ENCODE measurements at regions not wholly inside any gene's neighbourhood (a gene's known extent, or its start where the extent isn't known, plus 50 kb on each side); places are given as distances from the start of the nearest gene placed in this dataset.

- H3K36me3 ChIP-seq: no peaks in the 10 kb centered on the region
- TF ChIP-seq, protein P1, sequence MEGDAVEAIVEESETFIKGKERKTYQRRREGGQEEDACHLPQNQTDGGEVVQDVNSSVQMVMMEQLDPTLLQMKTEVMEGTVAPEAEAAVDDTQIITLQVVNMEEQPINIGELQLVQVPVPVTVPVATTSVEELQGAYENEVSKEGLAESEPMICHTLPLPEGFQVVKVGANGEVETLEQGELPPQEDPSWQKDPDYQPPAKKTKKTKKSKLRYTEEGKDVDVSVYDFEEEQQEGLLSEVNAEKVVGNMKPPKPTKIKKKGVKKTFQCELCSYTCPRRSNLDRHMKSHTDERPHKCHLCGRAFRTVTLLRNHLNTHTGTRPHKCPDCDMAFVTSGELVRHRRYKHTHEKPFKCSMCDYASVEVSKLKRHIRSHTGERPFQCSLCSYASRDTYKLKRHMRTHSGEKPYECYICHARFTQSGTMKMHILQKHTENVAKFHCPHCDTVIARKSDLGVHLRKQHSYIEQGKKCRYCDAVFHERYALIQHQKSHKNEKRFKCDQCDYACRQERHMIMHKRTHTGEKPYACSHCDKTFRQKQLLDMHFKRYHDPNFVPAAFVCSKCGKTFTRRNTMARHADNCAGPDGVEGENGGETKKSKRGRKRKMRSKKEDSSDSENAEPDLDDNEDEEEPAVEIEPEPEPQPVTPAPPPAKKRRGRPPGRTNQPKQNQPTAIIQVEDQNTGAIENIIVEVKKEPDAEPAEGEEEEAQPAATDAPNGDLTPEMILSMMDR (IDR thresholded peaks at IDR 0.05): no peak
- ATAC-seq (ENCODE audit: insufficient number of reproducible peaks, low FRiP score, low read depth): no peak
- H3K9me3 ChIP-seq: no peaks in the 10 kb centered on the region
- H3K4me1 ChIP-seq (ENCODE audit: control insufficient read depth in 1 of 2, low read depth in 2 of 2): no peaks in the 10 kb centered on the region
- no peak overlapping the region for H3K4me3 ChIP-seq
- no peaks in the 10 kb centered on the region for H3K27me3 ChIP-seq (replicated peaks; ENCODE audit: insufficient read depth)
- DNase-seq (ENCODE audit: low spot score): no peak
- H3K27ac ChIP-seq: no peak overlapping the region
Observed at GRCh38 chr9:86547571-86547970, 193.4 kb upstream of the TUT7 start.

- TF ChIP-seq, protein P1 (IDR thresholded peaks at IDR 0.05): no peak
- Histone ChIP-seq H3K36me3 (no peaks in the 10 kb centered on the region), H3K27me3 (replicated peaks; ENCODE audit: insufficient read depth) (no peaks in the 10 kb centered on the region), H3K9me3 (no peaks in the 10 kb centered on the region), H3K4me3 (no peak overlapping the region), H3K4me1 (ENCODE audit: control insufficient read depth in 1 of 2, low read depth in 2 of 2) (no peaks in the 10 kb centered on the region), H3K27ac (no peak overlapping the region)
- no peak for ATAC-seq (ENCODE audit: insufficient number of reproducible peaks, low FRiP score, low read depth)
- DNase-seq (ENCODE audit: low spot score): no peak
Observed at GRCh38 chr9:86546712-86547111, 192.5 kb upstream of the TUT7 start.

DNA sequence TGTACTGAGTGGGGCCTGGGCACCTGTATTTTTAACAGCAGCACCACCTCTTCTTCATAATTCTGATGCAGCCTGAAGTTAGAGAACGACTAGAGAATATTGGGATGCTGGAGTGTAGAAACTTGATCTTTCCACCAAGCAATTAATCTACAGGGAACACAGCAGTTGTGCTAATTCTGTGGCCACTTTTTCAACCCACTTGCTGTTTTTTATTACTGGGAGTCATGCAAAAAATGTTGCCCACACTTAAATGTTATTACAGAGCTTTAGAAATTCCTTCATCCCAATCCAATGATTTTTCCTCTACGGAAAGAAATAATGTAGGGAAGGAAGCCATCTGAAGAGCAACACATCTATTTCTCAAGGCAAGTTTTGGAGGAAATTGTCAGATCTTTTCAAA, 190.9 kb upstream of the TUT7 start:
- DNase-seq (ENCODE audit: low spot score) (no peak), ATAC-seq (ENCODE audit: insufficient number of reproducible peaks, low FRiP score, low read depth) (no peak)
- Histone ChIP-seq H3K27me3 (replicated peaks; ENCODE audit: insufficient read depth) (no peaks in the 10 kb centered on the region), H3K4me1 (ENCODE audit: control insufficient read depth in 1 of 2, low read depth in 2 of 2) (no peaks in the 10 kb centered on the region), H3K9me3 (no peaks in the 10 kb centered on the region), H3K4me3 (no peak overlapping the region), H3K27ac (no peak overlapping the region), H3K36me3 (no peaks in the 10 kb centered on the region)
- TF ChIP-seq, protein P1 (IDR thresholded peaks at IDR 0.05): no peak

- H3K4me3 ChIP-seq: no peak overlapping the region
- no peaks in the 10 kb centered on the region for H3K36me3 ChIP-seq
- ATAC-seq (ENCODE audit: insufficient number of reproducible peaks, low FRiP score, low read depth): no peak
Observed at GRCh38 chr9:86541014-86541570, 186.9 kb upstream of the TUT7 start.

DNA sequence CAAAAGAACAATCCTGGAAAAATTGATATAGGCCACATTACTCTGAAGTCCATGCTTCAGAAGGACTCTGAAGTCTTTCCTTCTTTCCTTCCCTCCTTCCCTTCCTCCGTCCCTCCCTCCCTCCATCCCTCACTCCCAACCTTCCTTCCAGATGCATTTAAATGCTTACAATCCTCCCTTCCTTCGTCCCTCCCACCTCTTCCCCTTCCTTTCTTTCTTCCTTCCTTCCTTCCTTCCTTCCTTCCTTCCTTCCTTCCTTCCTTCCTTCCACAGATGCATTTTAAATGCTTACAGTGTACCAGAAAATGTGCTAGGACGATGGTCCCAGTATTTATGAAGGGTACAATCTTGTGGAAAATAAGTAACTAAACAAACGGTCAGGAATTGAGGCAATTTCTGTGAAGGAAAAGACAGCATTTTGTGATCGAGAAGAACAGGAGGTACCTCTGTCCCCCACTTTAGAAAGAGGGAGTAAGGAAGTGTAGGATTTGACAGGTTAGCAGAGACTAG, 181.3 kb upstream of the TUT7 start:
- TF ChIP-seq, protein P1 (IDR thresholded peaks at IDR 0.05): no peak
- Histone ChIP-seq H3K36me3 (no peaks in the 10 kb centered on the region), H3K4me1 (ENCODE audit: control insufficient read depth in 1 of 2, low read depth in 2 of 2) (no peaks in the 10 kb centered on the region), H3K4me3 (no peak overlapping the region), H3K27ac (no peak overlapping the region), H3K27me3 (replicated peaks; ENCODE audit: insufficient read depth) (no peaks in the 10 kb centered on the region), H3K9me3 (no peaks in the 10 kb centered on the region)
- no peak for ATAC-seq (ENCODE audit: insufficient number of reproducible peaks, low FRiP score, low read depth)
- no peak for DNase-seq (ENCODE audit: low spot score)

More at GRCh38 chr9:86541014-86541570, 186.9 kb upstream of the TUT7 start:
- no peaks in the 10 kb centered on the region for H3K9me3 ChIP-seq
- DNase-seq (ENCODE audit: low spot score): no peak
- H3K27me3 ChIP-seq (replicated peaks; ENCODE audit: insufficient read depth): no peaks in the 10 kb centered on the region
- TF ChIP-seq, protein P1 (IDR thresholded peaks at IDR 0.05): no peak
- H3K27ac ChIP-seq: no peak overlapping the region
- no peaks in the 10 kb centered on the region for H3K4me1 ChIP-seq (ENCODE audit: control insufficient read depth in 1 of 2, low read depth in 2 of 2)

All from thoracic aorta (tissue), 2 donors.